ENCODE measurements at regions not wholly inside any gene's neighbourhood (a gene's known extent, or its start where the extent isn't known, plus 50 kb on each side); places are given as distances from the start of the nearest gene placed in this dataset.

- intact Hi-C loops (cut with micrococcal nuclease) = no loop called here
- ChIA-PET POLR2A (no interaction called here), RAD21 (ENCODE audit: low non-redundant PET in 1 of 2, low total read pairs in 2 of 2, uncharacterized antibody in 2 of 2, unreplicated experiment in 2 of 2) (no interaction called here), CTCF (no interaction called here)
- Histone ChIP-seq H2AFZ (ENCODE audit: low read depth, low read length, poor library complexity, severe bottlenecking) (no peak overlapping the region), H3K27me3 (ENCODE audit: insufficient read depth, low read length) (no peaks in the 10 kb centered on the region), H3K4me2 (ENCODE audit: low read length) (no peak overlapping the region), H3K36me3 (ENCODE audit: control insufficient read depth in 1 of 2, insufficient read depth in 2 of 2, low read length in 2 of 2) (no peaks in the 10 kb centered on the region), H3K27ac (ENCODE audit: low read depth, low read length) (no peak overlapping the region), H3K79me2 (ENCODE audit: insufficient read depth, low read length) (no peaks in the 10 kb centered on the region), H3K9me3 (ENCODE audit: control insufficient read depth in 1 of 2, insufficient read depth in 1 of 2, low read depth in 1 of 2, low read length in 2 of 2) (no peaks in the 10 kb centered on the region), H3K9me2 (ENCODE audit: insufficient read depth) (no peaks in the 10 kb centered on the region), H3K4me3 (replicated peaks in 1 of 2; ENCODE audit: low read depth in 1 of 2, low read length in 2 of 2) (no peak overlapping the region), H4K20me1 (ENCODE audit: insufficient read depth) (no peaks in the 10 kb centered on the region), H3K4me1 (ENCODE audit: control insufficient read depth in 1 of 2, insufficient read depth in 2 of 2, low read length in 2 of 2) (no peaks in the 10 kb centered on the region), H3K9ac (ENCODE audit: low read length) (no peak overlapping the region)
- TF ChIP-seq, protein P1, sequence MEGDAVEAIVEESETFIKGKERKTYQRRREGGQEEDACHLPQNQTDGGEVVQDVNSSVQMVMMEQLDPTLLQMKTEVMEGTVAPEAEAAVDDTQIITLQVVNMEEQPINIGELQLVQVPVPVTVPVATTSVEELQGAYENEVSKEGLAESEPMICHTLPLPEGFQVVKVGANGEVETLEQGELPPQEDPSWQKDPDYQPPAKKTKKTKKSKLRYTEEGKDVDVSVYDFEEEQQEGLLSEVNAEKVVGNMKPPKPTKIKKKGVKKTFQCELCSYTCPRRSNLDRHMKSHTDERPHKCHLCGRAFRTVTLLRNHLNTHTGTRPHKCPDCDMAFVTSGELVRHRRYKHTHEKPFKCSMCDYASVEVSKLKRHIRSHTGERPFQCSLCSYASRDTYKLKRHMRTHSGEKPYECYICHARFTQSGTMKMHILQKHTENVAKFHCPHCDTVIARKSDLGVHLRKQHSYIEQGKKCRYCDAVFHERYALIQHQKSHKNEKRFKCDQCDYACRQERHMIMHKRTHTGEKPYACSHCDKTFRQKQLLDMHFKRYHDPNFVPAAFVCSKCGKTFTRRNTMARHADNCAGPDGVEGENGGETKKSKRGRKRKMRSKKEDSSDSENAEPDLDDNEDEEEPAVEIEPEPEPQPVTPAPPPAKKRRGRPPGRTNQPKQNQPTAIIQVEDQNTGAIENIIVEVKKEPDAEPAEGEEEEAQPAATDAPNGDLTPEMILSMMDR (IDR thresholded peaks at IDR 0.05 in 2 of 3, conservative IDR thresholded peaks at IDR 0.05 in 1 of 3; ENCODE audit: borderline replicate concordance in 1 of 3, insufficient read depth in 1 of 3, low read depth in 2 of 3, low read length in 2 of 3) = no peak
- TF ChIP-seq JUND (IDR thresholded peaks at IDR 0.05) (no peak), REST (IDR thresholded peaks at IDR 0.05; ENCODE audit: low read depth) (no peak), CBX3 (IDR thresholded peaks at IDR 0.05; ENCODE audit: low read depth) (no peak), RAD21 (IDR thresholded peaks at IDR 0.05; ENCODE audit: low read depth) (no peak), FOSL1 (IDR thresholded peaks at IDR 0.05; ENCODE audit: low read depth) (no peak), SRF (IDR thresholded peaks at IDR 0.05; ENCODE audit: low read depth) (no peak), EZH2phosphoT487 (IDR thresholded peaks at IDR 0.05; ENCODE audit: borderline replicate concordance) (no peak), SIN3A (IDR thresholded peaks at IDR 0.05; ENCODE audit: low read depth) (no peak), SP1 (IDR thresholded peaks at IDR 0.05; ENCODE audit: low read depth) (no peak), POLR2A (IDR thresholded peaks at IDR 0.05; ENCODE audit: borderline replicate concordance, extremely low read depth, insufficient read depth, insufficient read length) (no peak), YY1 (IDR thresholded peaks at IDR 0.05; ENCODE audit: extremely low read depth, insufficient replicate concordance, low read depth, low read length) (no peak), POLR2AphosphoS5 (IDR thresholded peaks at IDR 0.05; ENCODE audit: low read depth, low read length) (no peak), ZNF274 (IDR thresholded peaks at IDR 0.05; ENCODE audit: low read depth, low read length) (no peak)
- TF ChIP-seq, protein P2, sequence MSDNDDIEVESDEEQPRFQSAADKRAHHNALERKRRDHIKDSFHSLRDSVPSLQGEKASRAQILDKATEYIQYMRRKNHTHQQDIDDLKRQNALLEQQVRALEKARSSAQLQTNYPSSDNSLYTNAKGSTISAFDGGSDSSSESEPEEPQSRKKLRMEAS (IDR thresholded peaks at IDR 0.05) = no peak
- BruUV-seq (replicated peaks) = no TSS peak
- ATAC-seq = no peak
- no peak for DNase-seq (ENCODE audit: low read depth, low spot score)
Measured at GRCh38 chr6:63427951-63428350, 108.2 kb upstream of the LGSN start.
